Peyer's patch (tissue), 4 donors: ENCODE measurements at regions not wholly inside any gene's neighbourhood (a gene's known extent, or its start where the extent isn't known, plus 50 kb on each side); places are given as distances from the start of the nearest gene placed in this dataset.

Experiments used
- CTCF ChIP-seq, 6 experiments: fragments of 450-650 bp in 4 of 6; fragments of 200-600 bp in 2 of 6; sonication (generic) in 1 of 6; IDR thresholded peaks; one replicate each; pipeline ENCODE4 v1.5.1; 2017 to 2019; ENCODE audit warnings: antibody characterized with exemption in 6 of 6, mild to moderate bottlenecking in 3 of 6, moderate library complexity in 1 of 6
- POLR2A ChIP-seq, 2 donors: fragments of 450-650 bp; IDR thresholded peaks; one replicate each; pipeline ENCODE4 v1.5.1; 2017; ENCODE audit warnings: antibody characterized with exemption in 2 of 2, mild to moderate bottlenecking in 2 of 2, moderate library complexity in 2 of 2

DNA sequence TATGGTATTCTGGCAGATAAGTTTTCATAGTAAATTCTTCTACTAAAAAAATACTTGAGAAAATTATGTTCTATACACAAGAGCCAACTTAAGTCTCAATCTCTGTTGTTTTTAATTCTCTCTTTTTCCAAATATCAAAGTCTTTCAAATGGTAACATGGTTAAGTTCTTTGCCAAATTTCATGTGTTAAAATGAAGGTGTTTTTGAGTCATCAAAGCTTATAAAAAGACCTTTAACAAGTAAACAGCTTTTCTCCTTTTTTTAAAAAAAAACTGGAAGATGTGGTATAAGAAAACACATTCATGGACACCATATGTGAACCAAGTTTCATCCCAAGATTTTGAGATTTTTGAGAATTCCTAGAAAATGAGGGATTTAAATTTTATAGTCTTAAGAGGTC, 111.3 kb downstream of the FOXG1 start:
- no peak for TF ChIP-seq CTCF (IDR thresholded peaks at IDR 0.05)
- no peak for TF ChIP-seq POLR2A (IDR thresholded peaks at IDR 0.05)
